ENCODE measurements at regions not wholly inside any gene's neighbourhood (a gene's known extent, or its start where the extent isn't known, plus 50 kb on each side); places are given as distances from the start of the nearest gene placed in this dataset.

DNA sequence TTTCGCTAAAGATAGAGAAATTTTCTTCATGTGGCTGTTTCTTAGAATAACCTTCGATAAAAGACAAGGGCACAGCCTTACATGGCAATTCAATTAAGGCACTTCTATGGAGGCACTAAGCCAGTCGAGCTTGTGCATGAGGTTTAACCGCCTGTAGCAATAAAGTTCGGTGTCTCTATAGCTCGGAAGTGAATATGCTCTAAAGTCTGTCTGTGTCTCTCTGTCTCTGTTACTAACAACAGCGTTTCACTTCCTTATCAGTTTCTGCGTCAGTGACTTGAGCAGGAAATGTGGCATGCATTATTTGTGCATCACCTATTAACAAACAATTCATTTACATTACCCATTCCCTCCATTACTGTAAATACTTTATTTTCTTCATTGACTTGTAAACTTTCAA is 365.1 kb upstream of the NETO1 start:
- TF ChIP-seq POU2F2 (IDR thresholded peaks at IDR 0.05; ENCODE audit: borderline replicate concordance, low read depth, low read length) (no peak), GABPA (IDR thresholded peaks at IDR 0.05; ENCODE audit: low read depth) (no peak), CTCF (IDR thresholded peaks at IDR 0.05 in 2 of 3, conservative IDR thresholded peaks at IDR 0.05 in 1 of 3; ENCODE audit: control insufficient read depth in 2 of 3, extremely low read depth in 1 of 3, insufficient read depth in 1 of 3, low read depth in 3 of 3, low read length in 3 of 3) (no peak), MTA2 (IDR thresholded peaks at IDR 0.05; ENCODE audit: low read depth) (no peak), BHLHE40 (IDR thresholded peaks at IDR 0.05; ENCODE audit: borderline replicate concordance in 1 of 2, low read depth in 2 of 2, low read length in 1 of 2) (no peak), SMC3 (IDR thresholded peaks at IDR 0.05; ENCODE audit: borderline replicate concordance, low read length) (no peak)
